WTC11 (cell line): ENCODE measurements at regions not wholly inside any gene's neighbourhood (a gene's known extent, or its start where the extent isn't known, plus 50 kb on each side); places are given as distances from the start of the nearest gene placed in this dataset.

Source experiments
- JUN ChIP-seq: sonication (generic); formaldehyde crosslinking; IDR thresholded peaks from 2 replicates; pipeline ENCODE4 v1.8.0; 2023; ENCODE audit warnings: mild to moderate bottlenecking, missing genetic modification reagents
- MXD4 ChIP-seq: fragments of 250-450 bp; sonication (Bioruptor Pico); IDR thresholded peaks from 2 replicates; pipeline ENCODE4 v1.8.0; 2021; ENCODE audit warnings: mild to moderate bottlenecking, moderate library complexity, borderline replicate concordance
- NR2C2 ChIP-seq: sonication (generic); formaldehyde crosslinking; IDR thresholded peaks from 2 replicates; pipeline ENCODE4 v1.8.0; 2022; ENCODE audit warnings: mild to moderate bottlenecking, missing genetic modification reagents
- SOX15 ChIP-seq: fragments of 250-450 bp; sonication (Bioruptor Pico); IDR thresholded peaks from 2 replicates; pipeline ENCODE4 v1.9.0; 2021; ENCODE audit warnings: mild to moderate bottlenecking
- SP1 ChIP-seq: sonication (generic); formaldehyde crosslinking; conservative IDR thresholded peaks from 2 replicates; pipeline ENCODE4 v1.8.1; 2022; ENCODE audit warnings: missing genetic modification reagents
- ZNF232 ChIP-seq: sonication (generic); formaldehyde crosslinking; IDR thresholded peaks from 2 replicates; pipeline ENCODE4 v1.8.0; 2022; ENCODE audit warnings: mild to moderate bottlenecking, missing genetic modification reagents
- ZNF416 ChIP-seq: fragments of 250-450 bp; sonication (Bioruptor Pico); IDR thresholded peaks from 2 replicates; pipeline ENCODE4 v1.9.0; 2021; ENCODE audit warnings: mild to moderate bottlenecking, inconsistent platforms
- TF ChIP-seq, protein P1 (sequence below): sonication (generic); formaldehyde crosslinking; IDR thresholded peaks from 2 replicates; pipeline ENCODE4 v1.8.1; 2023; ENCODE audit warnings: mild to moderate bottlenecking, missing genetic modification reagents, moderate library complexity
- TF ChIP-seq, protein P2 (sequence below): sonication (generic); formaldehyde crosslinking; IDR thresholded peaks from 2 replicates; pipeline ENCODE4 v1.8.1; 2022; ENCODE audit warnings: low read depth, missing genetic modification reagents, borderline replicate concordance
- TF ChIP-seq, protein P3 (sequence below): fragments of 200-600 bp; IDR thresholded peaks from 2 replicates; pipeline ENCODE4 v1.8.0; 2022; ENCODE audit warnings: antibody characterized with exemption
- TF ChIP-seq, protein P4 (sequence below): sonication (generic); formaldehyde crosslinking; IDR thresholded peaks from 2 replicates; pipeline ENCODE4 v1.8.0; 2022; ENCODE audit warnings: mild to moderate bottlenecking, missing genetic modification reagents
- TF ChIP-seq, protein P5 (sequence below): sonication (generic); formaldehyde crosslinking; conservative IDR thresholded peaks from 2 replicates; pipeline ENCODE4 v1.8.1; 2022; ENCODE audit warnings: mild to moderate bottlenecking, missing genetic modification reagents
- TF ChIP-seq, protein P6 (sequence below): sonication (generic); formaldehyde crosslinking; IDR thresholded peaks from 2 replicates; pipeline ENCODE4 v1.8.0; 2022; ENCODE audit warnings: missing genetic modification reagents

DNA sequence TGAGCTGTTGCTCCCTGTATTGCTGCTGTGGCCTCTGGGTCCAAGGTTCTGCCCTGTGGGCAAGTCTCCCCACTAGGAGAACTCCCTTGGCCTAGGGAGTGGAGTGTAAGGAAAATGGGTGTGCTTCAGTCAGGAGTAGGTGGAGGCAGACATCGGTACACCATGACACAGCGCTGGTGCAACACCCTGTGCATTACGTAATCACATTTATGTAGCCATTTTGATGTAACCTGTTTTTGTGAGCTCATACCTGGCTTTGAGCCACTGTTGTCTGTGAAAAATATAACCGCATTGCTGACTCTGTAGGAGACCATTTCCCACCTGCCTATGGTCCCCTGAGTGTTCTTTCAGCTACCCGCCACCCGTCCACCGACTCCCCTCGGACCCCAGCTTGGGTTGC, 700.5 kb upstream of the AGA start:
- TF ChIP-seq, protein P1, sequence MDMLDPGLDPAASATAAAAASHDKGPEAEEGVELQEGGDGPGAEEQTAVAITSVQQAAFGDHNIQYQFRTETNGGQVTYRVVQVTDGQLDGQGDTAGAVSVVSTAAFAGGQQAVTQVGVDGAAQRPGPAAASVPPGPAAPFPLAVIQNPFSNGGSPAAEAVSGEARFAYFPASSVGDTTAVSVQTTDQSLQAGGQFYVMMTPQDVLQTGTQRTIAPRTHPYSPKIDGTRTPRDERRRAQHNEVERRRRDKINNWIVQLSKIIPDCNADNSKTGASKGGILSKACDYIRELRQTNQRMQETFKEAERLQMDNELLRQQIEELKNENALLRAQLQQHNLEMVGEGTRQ (CRISPR knock-in tag) = no peak
- TF ChIP-seq, protein P2, sequence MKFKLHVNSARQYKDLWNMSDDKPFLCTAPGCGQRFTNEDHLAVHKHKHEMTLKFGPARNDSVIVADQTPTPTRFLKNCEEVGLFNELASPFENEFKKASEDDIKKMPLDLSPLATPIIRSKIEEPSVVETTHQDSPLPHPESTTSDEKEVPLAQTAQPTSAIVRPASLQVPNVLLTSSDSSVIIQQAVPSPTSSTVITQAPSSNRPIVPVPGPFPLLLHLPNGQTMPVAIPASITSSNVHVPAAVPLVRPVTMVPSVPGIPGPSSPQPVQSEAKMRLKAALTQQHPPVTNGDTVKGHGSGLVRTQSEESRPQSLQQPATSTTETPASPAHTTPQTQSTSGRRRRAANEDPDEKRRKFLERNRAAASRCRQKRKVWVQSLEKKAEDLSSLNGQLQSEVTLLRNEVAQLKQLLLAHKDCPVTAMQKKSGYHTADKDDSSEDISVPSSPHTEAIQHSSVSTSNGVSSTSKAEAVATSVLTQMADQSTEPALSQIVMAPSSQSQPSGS (CRISPR knock-in tag) = no peak
- TF ChIP-seq SOX15 (CRISPR knock-in tag) (no peak), ZNF416 (CRISPR knock-in tag) (no peak), NR2C2 (CRISPR knock-in tag) (no peak), JUN (CRISPR knock-in tag) (no peak), MXD4 (no peak), SP1 (CRISPR knock-in tag) (no peak), ZNF232 (no peak)
- TF ChIP-seq, protein P3, sequence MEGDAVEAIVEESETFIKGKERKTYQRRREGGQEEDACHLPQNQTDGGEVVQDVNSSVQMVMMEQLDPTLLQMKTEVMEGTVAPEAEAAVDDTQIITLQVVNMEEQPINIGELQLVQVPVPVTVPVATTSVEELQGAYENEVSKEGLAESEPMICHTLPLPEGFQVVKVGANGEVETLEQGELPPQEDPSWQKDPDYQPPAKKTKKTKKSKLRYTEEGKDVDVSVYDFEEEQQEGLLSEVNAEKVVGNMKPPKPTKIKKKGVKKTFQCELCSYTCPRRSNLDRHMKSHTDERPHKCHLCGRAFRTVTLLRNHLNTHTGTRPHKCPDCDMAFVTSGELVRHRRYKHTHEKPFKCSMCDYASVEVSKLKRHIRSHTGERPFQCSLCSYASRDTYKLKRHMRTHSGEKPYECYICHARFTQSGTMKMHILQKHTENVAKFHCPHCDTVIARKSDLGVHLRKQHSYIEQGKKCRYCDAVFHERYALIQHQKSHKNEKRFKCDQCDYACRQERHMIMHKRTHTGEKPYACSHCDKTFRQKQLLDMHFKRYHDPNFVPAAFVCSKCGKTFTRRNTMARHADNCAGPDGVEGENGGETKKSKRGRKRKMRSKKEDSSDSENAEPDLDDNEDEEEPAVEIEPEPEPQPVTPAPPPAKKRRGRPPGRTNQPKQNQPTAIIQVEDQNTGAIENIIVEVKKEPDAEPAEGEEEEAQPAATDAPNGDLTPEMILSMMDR = no peak
- TF ChIP-seq, protein P4, sequence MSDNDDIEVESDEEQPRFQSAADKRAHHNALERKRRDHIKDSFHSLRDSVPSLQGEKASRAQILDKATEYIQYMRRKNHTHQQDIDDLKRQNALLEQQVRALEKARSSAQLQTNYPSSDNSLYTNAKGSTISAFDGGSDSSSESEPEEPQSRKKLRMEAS (CRISPR knock-in tag) = no peak
- TF ChIP-seq, protein P5, sequence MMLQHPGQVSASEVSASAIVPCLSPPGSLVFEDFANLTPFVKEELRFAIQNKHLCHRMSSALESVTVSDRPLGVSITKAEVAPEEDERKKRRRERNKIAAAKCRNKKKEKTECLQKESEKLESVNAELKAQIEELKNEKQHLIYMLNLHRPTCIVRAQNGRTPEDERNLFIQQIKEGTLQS = no peak
- TF ChIP-seq, protein P6, sequence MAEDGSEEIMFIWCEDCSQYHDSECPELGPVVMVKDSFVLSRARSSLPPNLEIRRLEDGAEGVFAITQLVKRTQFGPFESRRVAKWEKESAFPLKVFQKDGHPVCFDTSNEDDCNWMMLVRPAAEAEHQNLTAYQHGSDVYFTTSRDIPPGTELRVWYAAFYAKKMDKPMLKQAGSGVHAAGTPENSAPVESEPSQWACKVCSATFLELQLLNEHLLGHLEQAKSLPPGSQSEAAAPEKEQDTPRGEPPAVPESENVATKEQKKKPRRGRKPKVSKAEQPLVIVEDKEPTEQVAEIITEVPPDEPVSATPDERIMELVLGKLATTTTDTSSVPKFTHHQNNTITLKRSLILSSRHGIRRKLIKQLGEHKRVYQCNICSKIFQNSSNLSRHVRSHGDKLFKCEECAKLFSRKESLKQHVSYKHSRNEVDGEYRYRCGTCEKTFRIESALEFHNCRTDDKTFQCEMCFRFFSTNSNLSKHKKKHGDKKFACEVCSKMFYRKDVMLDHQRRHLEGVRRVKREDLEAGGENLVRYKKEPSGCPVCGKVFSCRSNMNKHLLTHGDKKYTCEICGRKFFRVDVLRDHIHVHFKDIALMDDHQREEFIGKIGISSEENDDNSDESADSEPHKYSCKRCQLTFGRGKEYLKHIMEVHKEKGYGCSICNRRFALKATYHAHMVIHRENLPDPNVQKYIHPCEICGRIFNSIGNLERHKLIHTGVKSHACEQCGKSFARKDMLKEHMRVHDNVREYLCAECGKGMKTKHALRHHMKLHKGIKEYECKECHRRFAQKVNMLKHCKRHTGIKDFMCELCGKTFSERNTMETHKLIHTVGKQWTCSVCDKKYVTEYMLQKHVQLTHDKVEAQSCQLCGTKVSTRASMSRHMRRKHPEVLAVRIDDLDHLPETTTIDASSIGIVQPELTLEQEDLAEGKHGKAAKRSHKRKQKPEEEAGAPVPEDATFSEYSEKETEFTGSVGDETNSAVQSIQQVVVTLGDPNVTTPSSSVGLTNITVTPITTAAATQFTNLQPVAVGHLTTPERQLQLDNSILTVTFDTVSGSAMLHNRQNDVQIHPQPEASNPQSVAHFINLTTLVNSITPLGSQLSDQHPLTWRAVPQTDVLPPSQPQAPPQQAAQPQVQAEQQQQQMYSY (CRISPR knock-in tag) = no peak
